Left lung (tissue), 4 donors: ENCODE measurements at regions not wholly inside any gene's neighbourhood (a gene's known extent, or its start where the extent isn't known, plus 50 kb on each side); places are given as distances from the start of the nearest gene placed in this dataset.

Experiments used
- ATAC-seq: fragments of 200-7000 bp; cut with Tn5 transposase; one replicate; pipeline ENCODE4 v1.9.1; 2020; ENCODE audit warnings: moderate library complexity
- DNase-seq, 4 donors: peaks; one replicate each; pipeline ENCODE4 v3.0.0-alpha.2; 2013 to 2020
- H3K27ac ChIP-seq, 2 donors: fragments of 200-600 bp; sonication (generic) in 1 of 2; one replicate each; pipeline versions ENCODE4 v1.5.0 to v1.8.0; 2020 to 2021
- H3K27me3 ChIP-seq, 2 donors: fragments of 200-600 bp; sonication (generic) in 1 of 2; one replicate each; pipeline versions ENCODE4 v1.5.0 to v1.8.0; 2020 to 2021
- H3K36me3 ChIP-seq, 2 donors: fragments of 200-600 bp; sonication (generic) in 1 of 2; one replicate each; pipeline versions ENCODE4 v1.5.0 to v1.8.0; 2020 to 2021
- H3K4me1 ChIP-seq, 2 donors: fragments of 200-600 bp; one replicate each; pipeline ENCODE4 v1.8.0; 2021
- H3K4me3 ChIP-seq, 2 donors: fragments of 200-600 bp; sonication (generic) in 1 of 2; one replicate each; pipeline versions ENCODE4 v1.5.0 to v1.8.0; 2020 to 2021; ENCODE audit warnings: mild to moderate bottlenecking in 1 of 2
- H3K9me3 ChIP-seq, 2 donors: fragments of 200-600 bp; sonication (generic) in 1 of 2; one replicate each; pipeline versions ENCODE4 v1.5.0 to v1.8.0; 2020 to 2021
- intact Hi-C, 2 donors: fragments of 100-400 bp; cut with DNase I; formaldehyde crosslinking; loops; one replicate each; pipeline versions ENCODE4 v1.11.2 to v1.14.2; 2022
- TF ChIP-seq, protein P1 (sequence below), 2 donors: fragments of 200-600 bp; sonication (generic) in 1 of 2; IDR thresholded peaks; one replicate each; pipeline versions ENCODE4 v1.5.0 to v1.8.0; 2021; ENCODE audit warnings: antibody characterized with exemption in 2 of 2
- donor health status: DM: no; HTN: yes; CAD: no.
- donor health status: DM: no; HTN: no; CAD: no.

DNA sequence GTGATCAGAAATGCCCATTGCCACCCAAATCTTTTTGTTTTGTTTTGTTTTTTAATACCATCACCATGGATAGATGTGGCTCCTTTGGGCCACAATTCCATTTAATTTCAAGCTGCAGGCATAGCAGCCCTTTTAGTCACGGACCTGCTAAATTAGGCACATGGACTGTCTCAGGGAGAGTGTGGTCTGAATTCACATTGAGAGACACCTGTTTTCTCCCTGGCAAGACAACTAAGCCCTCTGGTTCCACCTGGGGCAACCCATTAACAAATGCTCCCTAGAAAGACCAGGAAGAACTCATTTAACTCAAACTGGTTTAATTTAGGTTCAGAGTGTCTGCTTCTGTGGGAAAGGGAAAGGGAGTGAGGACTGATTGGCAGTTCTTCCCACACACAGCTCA is 88.2 kb upstream of the ANKRD1 start:
- ATAC-seq = no peak
- peaks cover 0 to 4% of the 10 kb centered on the region in 2 donors for H3K4me1 ChIP-seq
- no peak for DNase-seq
- H3K27ac ChIP-seq = no peak overlapping the region
- intact Hi-C loops = loop anchor here in 1 of 2 donors (10.0 kb wide), 1 partner anchor 236 kb away; no protein-coding TSS in a partner anchor
- TF ChIP-seq, protein P1, sequence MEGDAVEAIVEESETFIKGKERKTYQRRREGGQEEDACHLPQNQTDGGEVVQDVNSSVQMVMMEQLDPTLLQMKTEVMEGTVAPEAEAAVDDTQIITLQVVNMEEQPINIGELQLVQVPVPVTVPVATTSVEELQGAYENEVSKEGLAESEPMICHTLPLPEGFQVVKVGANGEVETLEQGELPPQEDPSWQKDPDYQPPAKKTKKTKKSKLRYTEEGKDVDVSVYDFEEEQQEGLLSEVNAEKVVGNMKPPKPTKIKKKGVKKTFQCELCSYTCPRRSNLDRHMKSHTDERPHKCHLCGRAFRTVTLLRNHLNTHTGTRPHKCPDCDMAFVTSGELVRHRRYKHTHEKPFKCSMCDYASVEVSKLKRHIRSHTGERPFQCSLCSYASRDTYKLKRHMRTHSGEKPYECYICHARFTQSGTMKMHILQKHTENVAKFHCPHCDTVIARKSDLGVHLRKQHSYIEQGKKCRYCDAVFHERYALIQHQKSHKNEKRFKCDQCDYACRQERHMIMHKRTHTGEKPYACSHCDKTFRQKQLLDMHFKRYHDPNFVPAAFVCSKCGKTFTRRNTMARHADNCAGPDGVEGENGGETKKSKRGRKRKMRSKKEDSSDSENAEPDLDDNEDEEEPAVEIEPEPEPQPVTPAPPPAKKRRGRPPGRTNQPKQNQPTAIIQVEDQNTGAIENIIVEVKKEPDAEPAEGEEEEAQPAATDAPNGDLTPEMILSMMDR (IDR thresholded peaks at IDR 0.05) = no peak
- H3K4me3 ChIP-seq = no peak overlapping the region
- H3K36me3 ChIP-seq = no peaks in the 10 kb centered on the region
- H3K27me3 ChIP-seq = no peaks in the 10 kb centered on the region
- H3K9me3 ChIP-seq = no peaks in the 10 kb centered on the region

DNA sequence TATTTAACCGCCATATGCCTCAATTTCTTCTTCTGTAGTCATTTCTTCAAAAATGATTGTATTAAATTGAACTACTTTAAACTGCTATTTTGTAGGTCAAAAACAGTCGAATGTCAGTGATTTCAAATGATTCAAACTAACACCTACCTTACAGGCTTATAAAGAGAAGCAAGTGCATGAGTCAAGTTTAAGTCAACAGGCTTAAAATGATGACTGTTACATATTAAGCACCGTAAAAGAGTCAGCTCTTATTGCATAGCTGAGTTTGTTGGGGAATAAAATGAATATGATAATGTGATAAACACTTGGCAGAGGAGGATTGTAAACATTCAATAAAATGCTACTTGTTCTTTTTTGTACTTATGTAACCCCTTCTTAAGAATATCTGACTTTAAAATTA is 90.1 kb upstream of the ANKRD1 start:
- DNase-seq (no peak), ATAC-seq (peak; percentile 22)
- H3K4me3 ChIP-seq = no peak overlapping the region
- intact Hi-C loops = no loop called here
- no peaks in the 10 kb centered on the region for H3K9me3 ChIP-seq
- TF ChIP-seq, protein P1 (IDR thresholded peaks at IDR 0.05) = no peak
- H3K4me1 ChIP-seq = peaks cover 0 to 4% of the 10 kb centered on the region in 2 donors
- no peaks in the 10 kb centered on the region for H3K36me3 ChIP-seq
- no peak overlapping the region for H3K27ac ChIP-seq
- H3K27me3 ChIP-seq = no peaks in the 10 kb centered on the region

DNA sequence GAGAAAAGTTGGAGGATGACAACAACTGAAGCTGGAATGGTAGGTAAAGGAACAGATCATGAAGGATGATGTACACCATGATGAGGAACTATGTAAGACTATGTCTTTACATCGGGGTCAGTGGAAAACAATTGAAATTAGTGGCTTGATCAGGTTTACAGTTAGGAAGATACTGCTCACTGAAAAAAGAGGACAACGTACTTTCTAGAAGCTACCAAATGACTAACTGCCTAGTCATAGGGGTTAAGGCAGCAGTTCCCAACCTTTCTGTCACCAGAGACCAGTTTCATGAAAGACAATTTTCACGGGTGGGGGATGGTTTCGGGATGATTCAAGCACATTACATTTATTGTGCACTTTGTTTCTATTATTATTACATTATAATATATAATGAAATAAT is 91.6 kb upstream of the ANKRD1 start:
- Histone ChIP-seq H3K36me3 (no peaks in the 10 kb centered on the region), H3K27ac (no peak overlapping the region), H3K4me3 (no peak overlapping the region), H3K9me3 (no peaks in the 10 kb centered on the region), H3K27me3 (no peaks in the 10 kb centered on the region), H3K4me1 (no peaks in the 10 kb centered on the region)
- ATAC-seq (no peak), DNase-seq (no peak)
- TF ChIP-seq, protein P1 (IDR thresholded peaks at IDR 0.05) = no peak
- intact Hi-C loops = no loop called here

DNA sequence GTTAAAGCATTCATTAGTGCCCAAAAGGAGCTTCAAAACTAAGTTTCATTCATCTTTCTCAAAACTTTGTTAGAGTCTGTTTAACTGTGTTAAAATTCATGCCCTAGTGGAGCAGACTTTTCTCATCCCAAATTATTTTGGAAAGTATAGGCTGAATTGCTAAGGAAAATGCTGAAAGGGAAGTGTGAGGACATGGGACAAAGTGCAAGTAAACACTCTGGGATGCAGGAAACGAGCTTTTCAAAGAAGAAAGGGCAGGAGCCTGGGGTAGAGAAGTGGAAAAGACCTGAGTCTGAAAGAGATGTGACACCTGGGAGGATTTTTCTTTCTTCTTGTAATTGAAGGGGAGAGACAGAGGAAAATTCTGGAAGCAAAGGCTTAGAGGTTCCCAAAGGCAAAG is 93.1 kb upstream of the ANKRD1 start:
- intact Hi-C loops = no loop called here
- H3K4me1 ChIP-seq = no peaks in the 10 kb centered on the region
- H3K36me3 ChIP-seq = no peaks in the 10 kb centered on the region
- TF ChIP-seq, protein P1 (IDR thresholded peaks at IDR 0.05) = no peak
- no peak overlapping the region for H3K27ac ChIP-seq
- H3K4me3 ChIP-seq = no peak overlapping the region
- no peak for ATAC-seq
- no peaks in the 10 kb centered on the region for H3K27me3 ChIP-seq
- DNase-seq = no peak
- no peaks in the 10 kb centered on the region for H3K9me3 ChIP-seq

DNA sequence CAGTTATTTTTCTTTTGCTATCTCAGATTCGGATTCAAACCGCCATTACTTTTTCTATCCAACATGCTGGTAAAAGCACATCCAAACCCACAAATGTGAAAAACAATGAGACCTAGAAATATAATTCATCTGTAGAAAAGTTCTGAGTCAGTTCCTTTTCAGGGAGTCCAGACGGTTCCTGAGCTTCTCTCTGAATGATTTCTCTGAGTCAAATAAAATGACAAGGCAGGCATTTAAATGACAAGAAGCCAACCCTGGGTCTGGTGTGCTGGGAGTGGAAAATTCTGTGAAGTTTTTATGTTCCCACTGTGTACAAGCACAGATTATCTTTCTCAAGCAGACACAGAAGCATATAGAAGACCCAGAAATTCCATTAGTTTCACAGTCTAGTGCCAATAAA is 96.3 kb upstream of the ANKRD1 start:
- intact Hi-C loops = no loop called here
- Histone ChIP-seq H3K4me3 (no peak overlapping the region), H3K27me3 (no peaks in the 10 kb centered on the region), H3K9me3 (no peaks in the 10 kb centered on the region), H3K27ac (no peak overlapping the region), H3K4me1 (no peaks in the 10 kb centered on the region), H3K36me3 (no peaks in the 10 kb centered on the region)
- TF ChIP-seq, protein P1 (IDR thresholded peaks at IDR 0.05) = no peak
- no peak for DNase-seq
- ATAC-seq = no peak
